Keratinocyte (primary cell): ENCODE measurements at regions not wholly inside any gene's neighbourhood (a gene's known extent, or its start where the extent isn't known, plus 50 kb on each side); places are given as distances from the start of the nearest gene placed in this dataset.

Source experiments
- DNase-seq: peaks from one replicate; pipeline ENCODE4 v3.0.0-alpha.2; 2011; ENCODE audit warnings: low read depth, missing footprints, low spot score
- FAIRE-seq: peaks from 2 replicates; lab custom pipeline; 2011; peaks lifted over from hg19 to GRCh38; lab: Jason Lieb, UNC
- H2AFZ ChIP-seq: 2 replicates; pipeline ENCODE4 v1.6.0; 2012; ENCODE audit warnings: low read length, control low read depth, inconsistent platforms; ENCODE audit not compliant: control insufficient read depth
- H3K27ac ChIP-seq: 2 replicates; pipeline ENCODE4 v1.5.1; 2011; ENCODE audit warnings: low read length; ENCODE audit not compliant: control insufficient read depth, insufficient read depth
- H3K27me3 ChIP-seq: 3 replicates; pipeline ENCODE4 v1.6.0; 2011; ENCODE audit warnings: low read length; ENCODE audit not compliant: control insufficient read depth, insufficient read depth; ENCODE audit errors: extremely low read depth
- H3K36me3 ChIP-seq, 2 experiments: 2 replicates in 1 of 2; 3 replicates in 1 of 2; pipeline ENCODE4 v1.5.1; 2011; ENCODE audit warnings: low read length in 2 of 2, mild to moderate bottlenecking in 1 of 2; ENCODE audit not compliant: control insufficient read depth in 2 of 2, insufficient read depth in 2 of 2; ENCODE audit errors: extremely low read depth in 1 of 2
- H3K4me1 ChIP-seq: 3 replicates; pipeline ENCODE4 v1.5.1; 2011; ENCODE audit warnings: low read length; ENCODE audit not compliant: control insufficient read depth, insufficient read depth; ENCODE audit errors: extremely low read depth
- H3K4me2 ChIP-seq: 3 replicates; pipeline ENCODE4 v1.6.0; 2011; ENCODE audit warnings: low read depth, low read length; ENCODE audit not compliant: control insufficient read depth, insufficient read depth; ENCODE audit errors: extremely low read depth
- H3K4me3 ChIP-seq, 3 experiments: fragments of 200-600 bp in 1 of 3; sonication (generic) in 1 of 3; 2 replicates in 2 of 3; 3 replicates in 1 of 3; pipeline ENCODE4 v1.5.1; 2011 to 2016; ENCODE audit warnings: low read length in 3 of 3, mild to moderate bottlenecking in 3 of 3, control low read depth in 2 of 3, inconsistent platforms in 1 of 3, low read depth in 1 of 3, mixed read lengths in 1 of 3, mixed run types in 1 of 3, moderate library complexity in 1 of 3; ENCODE audit not compliant: control insufficient read depth in 2 of 3, insufficient read depth in 2 of 3; ENCODE audit errors: extremely low read depth in 1 of 3
- H3K79me2 ChIP-seq: 2 replicates; pipeline ENCODE4 v1.6.0; 2012; ENCODE audit warnings: low read length; ENCODE audit not compliant: control insufficient read depth, insufficient read depth
- H3K9ac ChIP-seq: 3 replicates; pipeline ENCODE4 v1.6.0; 2011; ENCODE audit warnings: low read length; ENCODE audit not compliant: control insufficient read depth, insufficient read depth; ENCODE audit errors: extremely low read depth
- H3K9me1 ChIP-seq: 3 replicates; pipeline ENCODE4 v1.6.0; 2011; ENCODE audit warnings: low read length; ENCODE audit not compliant: control insufficient read depth, insufficient read depth; ENCODE audit errors: extremely low read depth
- H3K9me3 ChIP-seq: 2 replicates; pipeline ENCODE4 v1.5.1; 2012; ENCODE audit warnings: low read depth, low read length; ENCODE audit not compliant: control insufficient read depth
- H4K20me1 ChIP-seq: 3 replicates; pipeline ENCODE4 v1.6.0; 2011; ENCODE audit warnings: low read length; ENCODE audit not compliant: control insufficient read depth, insufficient read depth; ENCODE audit errors: extremely low read depth
- EZH2 ChIP-seq: IDR thresholded peaks from one replicate; pipeline ENCODE4 v1.6.1; 2012; ENCODE audit warnings: inconsistent platforms, mild to moderate bottlenecking, low read length, moderate library complexity
- dilution Hi-C: fragments of 300-500 bp; cut with MboI; formaldehyde crosslinking; loops from one replicate; pipeline ENCODE4 v1.7.0; 2020; ENCODE audit warnings: low sequenced_read_pairs; ENCODE audit not compliant: extremely low pct_ligation_motif_present
- TF ChIP-seq, protein P1 (sequence below), 3 experiments: IDR thresholded peaks in 1 of 3; conservative IDR thresholded peaks in 1 of 3; optimal IDR thresholded peaks in 1 of 3; 2 replicates in 2 of 3; 3 replicates in 1 of 3; pipeline versions ENCODE3 to v1.5.1; 2011; ENCODE audit warnings: low read length in 3 of 3, mild to moderate bottlenecking in 3 of 3, moderate library complexity in 2 of 3, control low read depth in 1 of 3, inconsistent platforms in 1 of 3; ENCODE audit not compliant: insufficient read depth in 2 of 3; ENCODE audit errors: extremely low read depth in 1 of 3

DNA sequence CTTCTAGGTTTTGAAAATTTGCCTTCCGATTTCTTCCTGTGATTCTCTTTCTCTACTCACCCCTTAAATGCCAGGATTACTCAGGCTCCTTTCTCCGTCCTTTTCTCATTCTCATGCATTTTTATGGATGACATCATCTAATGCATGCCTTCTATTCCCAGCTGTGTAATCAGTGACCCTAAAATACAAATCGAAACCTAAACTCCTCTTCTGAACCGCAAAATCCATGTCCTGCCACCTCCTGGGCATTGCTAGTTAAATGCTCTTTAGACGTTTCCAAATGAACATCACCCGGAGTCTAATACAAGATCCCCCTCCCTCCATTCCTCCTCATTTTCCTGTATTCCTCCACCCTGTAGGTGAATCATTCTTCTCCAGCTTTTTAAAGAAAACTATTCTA is 1703.1 kb upstream of the FLRT2 start:
- no peak overlapping the region for H3K9ac ChIP-seq
- no peak for TF ChIP-seq EZH2
- TF ChIP-seq, protein P1, sequence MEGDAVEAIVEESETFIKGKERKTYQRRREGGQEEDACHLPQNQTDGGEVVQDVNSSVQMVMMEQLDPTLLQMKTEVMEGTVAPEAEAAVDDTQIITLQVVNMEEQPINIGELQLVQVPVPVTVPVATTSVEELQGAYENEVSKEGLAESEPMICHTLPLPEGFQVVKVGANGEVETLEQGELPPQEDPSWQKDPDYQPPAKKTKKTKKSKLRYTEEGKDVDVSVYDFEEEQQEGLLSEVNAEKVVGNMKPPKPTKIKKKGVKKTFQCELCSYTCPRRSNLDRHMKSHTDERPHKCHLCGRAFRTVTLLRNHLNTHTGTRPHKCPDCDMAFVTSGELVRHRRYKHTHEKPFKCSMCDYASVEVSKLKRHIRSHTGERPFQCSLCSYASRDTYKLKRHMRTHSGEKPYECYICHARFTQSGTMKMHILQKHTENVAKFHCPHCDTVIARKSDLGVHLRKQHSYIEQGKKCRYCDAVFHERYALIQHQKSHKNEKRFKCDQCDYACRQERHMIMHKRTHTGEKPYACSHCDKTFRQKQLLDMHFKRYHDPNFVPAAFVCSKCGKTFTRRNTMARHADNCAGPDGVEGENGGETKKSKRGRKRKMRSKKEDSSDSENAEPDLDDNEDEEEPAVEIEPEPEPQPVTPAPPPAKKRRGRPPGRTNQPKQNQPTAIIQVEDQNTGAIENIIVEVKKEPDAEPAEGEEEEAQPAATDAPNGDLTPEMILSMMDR (optimal IDR thresholded peaks at IDR 0.05 in 1 of 3, IDR thresholded peaks at IDR 0.05 in 1 of 3, conservative IDR thresholded peaks at IDR 0.05 in 1 of 3; ENCODE audit: extremely low read depth in 1 of 3, insufficient read depth in 2 of 3, low read length in 3 of 3), result no peak
- DNase-seq, result no peak
- dilution Hi-C loops, result no loop called here
- H3K4me1 ChIP-seq, result no peaks in the 10 kb centered on the region
- H3K9me1 ChIP-seq, result no peaks in the 10 kb centered on the region
- no peaks in the 10 kb centered on the region for H3K79me2 ChIP-seq
- no peaks in the 10 kb centered on the region for H3K27me3 ChIP-seq
- H3K36me3 ChIP-seq, result no peaks in the 10 kb centered on the region
- H2AFZ ChIP-seq, result no peak overlapping the region
- no peak overlapping the region for H3K27ac ChIP-seq
- H3K9me3 ChIP-seq, result no peaks in the 10 kb centered on the region
- no peak overlapping the region for H3K4me3 ChIP-seq
- H3K4me2 ChIP-seq, result no peak overlapping the region
- H4K20me1 ChIP-seq, result no peaks in the 10 kb centered on the region
- FAIRE-seq, result no peak

DNA sequence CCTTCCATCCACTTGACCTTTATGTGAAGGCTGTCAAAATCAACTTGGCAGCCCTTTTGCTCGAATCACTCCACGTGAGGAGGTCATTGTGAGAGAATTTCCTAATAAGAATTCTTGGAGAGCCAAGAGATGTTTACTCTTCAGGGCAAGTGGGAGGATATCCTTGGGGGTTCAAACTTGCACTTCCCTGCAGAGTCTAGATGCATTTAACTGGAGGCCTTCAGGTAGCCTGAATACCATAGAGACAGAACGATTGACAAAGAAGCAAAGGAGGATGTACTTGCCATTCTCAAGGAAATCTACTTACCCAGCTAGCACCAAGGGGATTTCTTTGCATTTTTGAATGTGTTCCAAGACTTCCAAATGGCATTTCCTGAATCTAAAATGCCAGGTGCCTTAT is 1702.6 kb upstream of the FLRT2 start:
- Histone ChIP-seq H4K20me1 (no peaks in the 10 kb centered on the region), H3K9ac (no peak overlapping the region), H2AFZ (no peak overlapping the region), H3K4me1 (no peaks in the 10 kb centered on the region), H3K9me1 (no peaks in the 10 kb centered on the region), H3K27me3 (no peaks in the 10 kb centered on the region), H3K4me3 (no peak overlapping the region), H3K27ac (no peak overlapping the region), H3K9me3 (no peaks in the 10 kb centered on the region), H3K4me2 (no peak overlapping the region), H3K79me2 (no peaks in the 10 kb centered on the region), H3K36me3 (no peaks in the 10 kb centered on the region)
- no peak for TF ChIP-seq EZH2
- TF ChIP-seq, protein P1 (optimal IDR thresholded peaks at IDR 0.05 in 1 of 3, IDR thresholded peaks at IDR 0.05 in 1 of 3, conservative IDR thresholded peaks at IDR 0.05 in 1 of 3; ENCODE audit: extremely low read depth in 1 of 3, insufficient read depth in 2 of 3, low read length in 3 of 3), result no peak
- DNase-seq, result no peak
- dilution Hi-C loops, result no loop called here
- FAIRE-seq, result no peak
